ENCODE measurements at regions not wholly inside any gene's neighbourhood (a gene's known extent, or its start where the extent isn't known, plus 50 kb on each side); places are given as distances from the start of the nearest gene placed in this dataset.

DNA sequence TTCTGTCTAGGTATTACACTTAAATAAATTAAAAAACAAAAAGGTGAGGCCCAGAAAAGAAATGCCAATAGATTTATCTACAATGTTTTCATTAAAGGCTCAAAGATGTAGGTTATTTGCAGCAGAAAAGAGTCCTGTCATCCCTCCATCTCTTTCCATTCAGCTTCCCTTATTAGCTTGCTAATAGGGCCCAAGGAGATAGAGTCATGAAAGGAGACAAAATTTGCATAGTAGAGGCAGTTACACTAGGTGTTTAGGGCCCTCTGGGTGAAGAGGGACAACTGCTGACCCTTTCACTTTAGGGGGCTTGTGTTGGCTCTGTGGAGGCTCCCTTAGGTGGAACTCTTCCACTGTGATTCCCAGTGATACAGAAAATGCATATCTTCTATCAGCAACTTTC is 58.4 kb upstream of the TACR3 start:
- no peak for DNase-seq
- H3K9me2 ChIP-seq = no peaks in the 10 kb centered on the region
- H3K4me3 ChIP-seq (ENCODE audit: low read depth in 2 of 2, low read length in 1 of 2) = no peak overlapping the region
- H3K9me3 ChIP-seq = no peaks in the 10 kb centered on the region
- ChIA-PET CTCF (interaction anchor here (0.6 kb wide), 1 partner anchor 21 kb away, joined by 3 read pairs; no protein-coding TSS in a partner anchor), POLR2A (no interaction called here)
- no peaks in the 10 kb centered on the region for H3K79me2 ChIP-seq (ENCODE audit: insufficient read depth)
- no peak overlapping the region for H3K4me2 ChIP-seq
- H3K27ac ChIP-seq (ENCODE audit: low read depth in 2 of 2, low read length in 1 of 2) = no peak overlapping the region
- H3K27me3 ChIP-seq (ENCODE audit: insufficient read depth) = no peaks in the 10 kb centered on the region
- H3K9ac ChIP-seq = no peak overlapping the region
- no peak overlapping the region for H2AFZ ChIP-seq (ENCODE audit: low read depth)
- no peaks in the 10 kb centered on the region for H3K36me3 ChIP-seq (replicated peaks in 1 of 2; ENCODE audit: control insufficient read depth in 1 of 2, insufficient read depth in 2 of 2, low read length in 1 of 2)
- no peak for TF ChIP-seq TCF12 (IDR thresholded peaks at IDR 0.05)
- TF ChIP-seq CHD2 (IDR thresholded peaks at IDR 0.05; ENCODE audit: low read length, partially characterized antibody) = no peak
- TF ChIP-seq, protein P1, sequence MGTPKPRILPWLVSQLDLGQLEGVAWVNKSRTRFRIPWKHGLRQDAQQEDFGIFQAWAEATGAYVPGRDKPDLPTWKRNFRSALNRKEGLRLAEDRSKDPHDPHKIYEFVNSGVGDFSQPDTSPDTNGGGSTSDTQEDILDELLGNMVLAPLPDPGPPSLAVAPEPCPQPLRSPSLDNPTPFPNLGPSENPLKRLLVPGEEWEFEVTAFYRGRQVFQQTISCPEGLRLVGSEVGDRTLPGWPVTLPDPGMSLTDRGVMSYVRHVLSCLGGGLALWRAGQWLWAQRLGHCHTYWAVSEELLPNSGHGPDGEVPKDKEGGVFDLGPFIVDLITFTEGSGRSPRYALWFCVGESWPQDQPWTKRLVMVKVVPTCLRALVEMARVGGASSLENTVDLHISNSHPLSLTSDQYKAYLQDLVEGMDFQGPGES (IDR thresholded peaks at IDR 0.05; ENCODE audit: low read depth, low read length) = no peak
- TF ChIP-seq FOXJ3 (CRISPR knock-in tag; IDR thresholded peaks at IDR 0.05) = no peak
- TF ChIP-seq GABPA (IDR thresholded peaks at IDR 0.05; ENCODE audit: low read depth) = no peak
- no peak for TF ChIP-seq MEF2A (IDR thresholded peaks at IDR 0.05; ENCODE audit: borderline replicate concordance, low read depth)
- TF ChIP-seq, protein P2, sequence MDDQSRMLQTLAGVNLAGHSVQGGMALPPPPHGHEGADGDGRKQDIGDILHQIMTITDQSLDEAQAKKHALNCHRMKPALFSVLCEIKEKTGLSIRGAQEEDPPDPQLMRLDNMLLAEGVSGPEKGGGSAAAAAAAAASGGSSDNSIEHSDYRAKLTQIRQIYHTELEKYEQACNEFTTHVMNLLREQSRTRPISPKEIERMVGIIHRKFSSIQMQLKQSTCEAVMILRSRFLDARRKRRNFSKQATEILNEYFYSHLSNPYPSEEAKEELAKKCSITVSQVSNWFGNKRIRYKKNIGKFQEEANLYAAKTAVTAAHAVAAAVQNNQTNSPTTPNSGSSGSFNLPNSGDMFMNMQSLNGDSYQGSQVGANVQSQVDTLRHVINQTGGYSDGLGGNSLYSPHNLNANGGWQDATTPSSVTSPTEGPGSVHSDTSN (IDR thresholded peaks at IDR 0.05) = no peak
- no peak for TF ChIP-seq YY1 (IDR thresholded peaks at IDR 0.05; ENCODE audit: low read depth)
- no peak for TF ChIP-seq RFX5 (IDR thresholded peaks at IDR 0.05; ENCODE audit: low read length)
- TF ChIP-seq JUND (IDR thresholded peaks at IDR 0.05) = no peak
- TF ChIP-seq, protein P3, sequence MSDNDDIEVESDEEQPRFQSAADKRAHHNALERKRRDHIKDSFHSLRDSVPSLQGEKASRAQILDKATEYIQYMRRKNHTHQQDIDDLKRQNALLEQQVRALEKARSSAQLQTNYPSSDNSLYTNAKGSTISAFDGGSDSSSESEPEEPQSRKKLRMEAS (IDR thresholded peaks at IDR 0.05; ENCODE audit: low read depth) = no peak
- TF ChIP-seq, protein P4, sequence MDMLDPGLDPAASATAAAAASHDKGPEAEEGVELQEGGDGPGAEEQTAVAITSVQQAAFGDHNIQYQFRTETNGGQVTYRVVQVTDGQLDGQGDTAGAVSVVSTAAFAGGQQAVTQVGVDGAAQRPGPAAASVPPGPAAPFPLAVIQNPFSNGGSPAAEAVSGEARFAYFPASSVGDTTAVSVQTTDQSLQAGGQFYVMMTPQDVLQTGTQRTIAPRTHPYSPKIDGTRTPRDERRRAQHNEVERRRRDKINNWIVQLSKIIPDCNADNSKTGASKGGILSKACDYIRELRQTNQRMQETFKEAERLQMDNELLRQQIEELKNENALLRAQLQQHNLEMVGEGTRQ (IDR thresholded peaks at IDR 0.05; ENCODE audit: borderline replicate concordance, low read depth, low read length) = no peak
- TF ChIP-seq EZH2phosphoT487 (IDR thresholded peaks at IDR 0.05; ENCODE audit: borderline replicate concordance, low read depth) = no peak
- H4K20me1 ChIP-seq (ENCODE audit: insufficient read depth) = no peaks in the 10 kb centered on the region
- no peaks in the 10 kb centered on the region for H3F3A ChIP-seq (replicated peaks; ENCODE audit: insufficient read depth)
- no peaks in the 10 kb centered on the region for H3K4me1 ChIP-seq (ENCODE audit: control insufficient read depth in 1 of 2, insufficient read depth in 2 of 2, low read depth in 1 of 2, low read length in 1 of 2)

DNA sequence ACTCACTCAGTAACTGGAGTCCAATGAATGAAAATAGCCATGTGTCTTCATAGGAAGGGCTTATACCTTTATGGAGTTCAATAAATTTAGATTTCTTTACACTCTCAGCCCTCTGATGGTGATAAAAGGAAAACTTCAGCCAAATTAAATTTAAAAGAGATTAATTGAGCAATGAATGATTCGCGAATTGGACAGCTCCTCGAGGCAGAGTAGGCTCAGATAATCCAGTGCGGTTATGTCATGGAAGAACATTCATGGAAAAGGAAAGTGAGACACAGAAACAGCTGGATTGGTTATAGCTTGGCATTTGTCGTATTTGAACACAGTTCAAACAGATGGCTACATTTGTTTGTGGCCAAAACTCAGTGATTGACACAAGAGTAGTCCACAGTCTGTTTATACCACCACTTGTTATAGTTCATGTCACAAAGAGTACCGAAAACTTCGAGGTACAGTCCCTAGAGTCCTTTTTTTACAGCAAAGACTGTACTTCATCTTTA is 54.6 kb upstream of the TACR3 start:
- WGBS (ENCODE audit: low lambda C conversion rate) = 1% methylated on average over 7 of the region's 7 CpGs
- H3K36me3 ChIP-seq (replicated peaks in 1 of 2; ENCODE audit: control insufficient read depth in 1 of 2, insufficient read depth in 2 of 2, low read length in 1 of 2) = no peaks in the 10 kb centered on the region
- no peaks in the 10 kb centered on the region for H4K20me1 ChIP-seq (ENCODE audit: insufficient read depth)
- H3F3A ChIP-seq (replicated peaks; ENCODE audit: insufficient read depth) = no peaks in the 10 kb centered on the region
- no peak overlapping the region for H2AFZ ChIP-seq (ENCODE audit: low read depth)
- POLR2A ChIA-PET = no interaction called here
- H3K4me1 ChIP-seq (ENCODE audit: control insufficient read depth in 1 of 2, insufficient read depth in 2 of 2, low read depth in 1 of 2, low read length in 1 of 2) = no peaks in the 10 kb centered on the region
- no peak overlapping the region for H3K4me2 ChIP-seq
- no peaks in the 10 kb centered on the region for H3K27me3 ChIP-seq (ENCODE audit: insufficient read depth)
- H3K9ac ChIP-seq = no peak overlapping the region
- DNase-seq = no peak
- CTCF ChIA-PET = interaction anchor here (1.5 kb wide), 1 partner anchor 11 kb away, joined by 8 read pairs; no protein-coding TSS in a partner anchor
- H3K9me3 ChIP-seq = no peaks in the 10 kb centered on the region
- H3K9me2 ChIP-seq = no peaks in the 10 kb centered on the region
- no peaks in the 10 kb centered on the region for H3K79me2 ChIP-seq (ENCODE audit: insufficient read depth)
- H3K4me3 ChIP-seq (ENCODE audit: low read depth in 2 of 2, low read length in 1 of 2) = no peak overlapping the region
- TF ChIP-seq JUND (IDR thresholded peaks at IDR 0.05) = no peak
- TF ChIP-seq YY1 (IDR thresholded peaks at IDR 0.05; ENCODE audit: low read depth) = no peak
- no peak for TF ChIP-seq NRF1 (IDR thresholded peaks at IDR 0.05; ENCODE audit: low read depth, low read length)
- no peak for TF ChIP-seq NFIC (IDR thresholded peaks at IDR 0.05; ENCODE audit: borderline replicate concordance)
- no peak for TF ChIP-seq SIN3A (IDR thresholded peaks at IDR 0.05; ENCODE audit: borderline replicate concordance, low read depth, low read length)
- TF ChIP-seq GATA2 (CRISPR knock-in tag; IDR thresholded peaks at IDR 0.05) = no peak
- TF ChIP-seq, protein P5, sequence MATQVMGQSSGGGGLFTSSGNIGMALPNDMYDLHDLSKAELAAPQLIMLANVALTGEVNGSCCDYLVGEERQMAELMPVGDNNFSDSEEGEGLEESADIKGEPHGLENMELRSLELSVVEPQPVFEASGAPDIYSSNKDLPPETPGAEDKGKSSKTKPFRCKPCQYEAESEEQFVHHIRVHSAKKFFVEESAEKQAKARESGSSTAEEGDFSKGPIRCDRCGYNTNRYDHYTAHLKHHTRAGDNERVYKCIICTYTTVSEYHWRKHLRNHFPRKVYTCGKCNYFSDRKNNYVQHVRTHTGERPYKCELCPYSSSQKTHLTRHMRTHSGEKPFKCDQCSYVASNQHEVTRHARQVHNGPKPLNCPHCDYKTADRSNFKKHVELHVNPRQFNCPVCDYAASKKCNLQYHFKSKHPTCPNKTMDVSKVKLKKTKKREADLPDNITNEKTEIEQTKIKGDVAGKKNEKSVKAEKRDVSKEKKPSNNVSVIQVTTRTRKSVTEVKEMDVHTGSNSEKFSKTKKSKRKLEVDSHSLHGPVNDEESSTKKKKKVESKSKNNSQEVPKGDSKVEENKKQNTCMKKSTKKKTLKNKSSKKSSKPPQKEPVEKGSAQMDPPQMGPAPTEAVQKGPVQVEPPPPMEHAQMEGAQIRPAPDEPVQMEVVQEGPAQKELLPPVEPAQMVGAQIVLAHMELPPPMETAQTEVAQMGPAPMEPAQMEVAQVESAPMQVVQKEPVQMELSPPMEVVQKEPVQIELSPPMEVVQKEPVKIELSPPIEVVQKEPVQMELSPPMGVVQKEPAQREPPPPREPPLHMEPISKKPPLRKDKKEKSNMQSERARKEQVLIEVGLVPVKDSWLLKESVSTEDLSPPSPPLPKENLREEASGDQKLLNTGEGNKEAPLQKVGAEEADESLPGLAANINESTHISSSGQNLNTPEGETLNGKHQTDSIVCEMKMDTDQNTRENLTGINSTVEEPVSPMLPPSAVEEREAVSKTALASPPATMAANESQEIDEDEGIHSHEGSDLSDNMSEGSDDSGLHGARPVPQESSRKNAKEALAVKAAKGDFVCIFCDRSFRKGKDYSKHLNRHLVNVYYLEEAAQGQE (IDR thresholded peaks at IDR 0.05; ENCODE audit: low read depth, low read length) = 0 out of 2 replicates have a peak, but pooled peaks have one; percentile 11
- TF ChIP-seq RXRA (IDR thresholded peaks at IDR 0.05; ENCODE audit: borderline replicate concordance, low read depth) = no peak
- no peak overlapping the region for H3K27ac ChIP-seq (ENCODE audit: low read depth in 2 of 2, low read length in 1 of 2)

Measured in SK-N-SH (cell line).